HG03159 (cell line): ENCODE measurements at regions not wholly inside any gene's neighbourhood (a gene's known extent, or its start where the extent isn't known, plus 50 kb on each side); places are given as distances from the start of the nearest gene placed in this dataset.

Experiments
- ATAC-seq: cut with Tn5 transposase; IDR thresholded peaks from one replicate; pipeline ENCODE4 v1.9.1; 2021; ENCODE audit warnings: mild to moderate bottlenecking, moderate library complexity; ENCODE audit not compliant: unreplicated experiment

DNA sequence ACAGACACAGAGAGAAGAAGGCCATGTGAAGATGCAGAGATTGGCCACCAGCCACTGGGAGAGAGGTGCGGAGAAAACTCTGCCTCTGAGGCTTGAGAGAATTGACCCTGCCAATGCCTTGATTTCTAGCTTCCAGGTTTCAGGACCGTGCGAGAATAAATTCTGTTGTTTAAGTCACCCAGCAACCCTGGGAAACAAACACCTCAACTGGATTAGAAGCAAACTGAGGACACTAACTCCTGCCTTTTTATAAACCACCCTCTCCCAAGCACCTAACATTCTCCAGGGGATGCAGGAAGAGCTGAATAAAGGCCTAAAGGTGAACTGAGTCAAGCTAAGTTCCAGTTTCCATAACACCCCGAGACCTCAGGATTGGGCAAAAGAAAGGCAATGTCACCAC lies 136.1 kb downstream of the ANKRD60 start:
- ATAC-seq = no peak

DNA sequence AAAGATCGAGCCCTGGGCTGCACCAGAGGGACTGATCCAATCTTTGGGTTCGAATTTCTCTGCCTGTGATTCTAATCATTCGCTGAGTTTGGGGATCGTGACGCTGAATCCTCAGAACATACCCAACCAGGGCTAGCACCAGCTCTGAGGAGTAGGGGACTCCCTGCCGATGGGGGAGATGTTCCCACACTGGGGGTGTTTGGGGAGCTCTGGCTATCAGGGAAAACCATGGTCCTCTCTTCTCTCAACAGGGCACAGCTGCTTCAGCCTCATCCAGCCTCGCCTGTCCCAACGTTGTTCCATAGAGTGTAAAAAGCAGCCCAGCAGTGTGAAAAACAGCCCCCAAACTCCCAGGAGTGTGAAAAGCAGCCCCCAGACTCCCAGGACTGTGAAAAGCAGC lies 136.6 kb downstream of the ANKRD60 start:
- ATAC-seq = no peak

DNA sequence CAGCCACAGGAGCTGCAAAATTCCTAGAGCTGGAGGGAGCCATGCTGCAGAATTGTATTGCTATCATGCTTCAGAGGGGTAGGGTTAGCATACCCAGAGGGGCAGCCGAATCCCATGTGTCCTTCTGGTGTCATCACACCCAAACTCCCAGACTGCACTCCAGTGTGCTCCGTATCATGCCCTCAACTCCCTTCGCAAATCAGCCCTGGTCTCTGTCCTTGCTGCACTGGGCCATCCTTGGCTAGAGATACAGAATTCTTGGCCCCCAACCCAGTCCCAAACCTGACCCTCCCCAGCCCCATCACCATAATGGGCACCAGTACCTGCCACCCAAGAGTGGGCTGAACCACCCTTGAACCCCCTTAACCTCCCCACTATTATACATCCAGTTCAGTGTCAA lies 138.3 kb downstream of the ANKRD60 start:
- no peak for ATAC-seq

GRCh38 chr20:58088625-58089024 lies 139.8 kb downstream of the ANKRD60 start:
- ATAC-seq = no peak

DNA sequence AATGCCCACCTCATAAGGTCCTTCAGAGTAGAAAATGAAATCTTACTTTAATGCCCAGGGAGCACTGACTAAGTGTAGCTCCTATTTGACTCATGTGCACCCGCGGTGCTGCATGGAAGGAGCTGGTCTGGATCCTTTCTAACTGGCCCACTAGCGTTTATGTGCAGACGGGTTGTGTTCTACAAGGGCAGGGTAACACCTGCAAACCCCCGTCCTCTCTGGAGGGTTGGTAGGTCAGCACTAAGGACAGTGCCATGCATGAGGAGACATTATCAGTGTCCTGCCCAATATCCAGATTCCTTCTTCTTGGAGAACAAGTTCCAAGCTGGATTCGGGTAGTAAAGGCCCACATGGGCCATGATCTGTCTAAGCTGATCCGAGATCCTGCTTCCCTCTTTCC lies 140.3 kb downstream of the ANKRD60 start:
- ATAC-seq = no peak

DNA sequence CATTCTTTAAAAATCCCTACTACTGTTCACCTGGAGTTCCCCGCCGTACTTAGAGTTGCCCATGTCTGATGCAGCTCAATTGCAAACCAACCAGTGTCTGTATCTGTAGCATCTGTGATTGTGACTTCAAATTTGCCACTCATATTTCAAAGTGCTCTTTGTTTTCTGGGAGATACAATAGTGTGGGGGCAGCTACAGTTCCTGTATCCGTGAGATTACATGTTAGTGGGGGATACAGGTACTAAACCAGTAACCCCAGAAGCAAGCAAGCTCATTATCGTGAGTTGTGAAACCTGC lies 140.9 kb downstream of the ANKRD60 start:
- ATAC-seq = no peak

DNA sequence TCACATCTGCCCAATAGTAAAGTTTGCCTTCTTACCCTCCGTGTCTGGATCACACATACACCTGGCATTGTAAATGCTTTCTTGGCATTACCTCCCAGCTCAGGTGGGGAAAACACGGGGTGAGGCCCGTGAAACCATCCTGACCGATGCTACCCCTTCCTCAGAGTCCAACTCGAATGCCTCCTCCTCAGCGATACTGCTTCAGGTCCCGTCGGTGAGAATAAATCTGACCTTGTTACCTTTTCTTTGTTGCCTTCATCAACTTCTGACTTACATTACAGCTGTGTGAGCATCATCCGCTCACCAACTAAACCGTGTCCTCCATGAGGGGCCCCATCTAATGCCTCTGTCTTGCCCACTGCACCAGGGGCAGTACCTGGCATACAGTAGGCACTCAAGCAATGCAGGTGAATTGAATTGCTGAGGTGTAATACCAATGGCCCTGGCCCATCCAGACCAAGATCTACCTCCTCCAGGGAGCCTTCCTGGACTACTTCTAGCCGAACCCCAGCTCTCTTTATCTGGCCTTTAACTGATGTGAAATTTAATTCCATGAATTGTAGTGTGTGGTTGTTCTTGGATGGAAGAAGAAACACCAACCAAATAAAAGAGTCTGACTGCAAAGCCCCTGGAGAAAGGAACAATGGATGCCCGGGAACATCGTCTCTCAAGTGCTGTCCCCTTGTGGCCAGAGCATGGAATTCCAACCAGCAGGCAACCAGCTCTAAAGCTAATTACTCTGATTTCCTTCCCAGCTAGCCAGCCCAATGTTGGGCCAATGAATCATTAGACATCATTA lies 141.5 kb downstream of the ANKRD60 start:
- ATAC-seq = no peak

DNA sequence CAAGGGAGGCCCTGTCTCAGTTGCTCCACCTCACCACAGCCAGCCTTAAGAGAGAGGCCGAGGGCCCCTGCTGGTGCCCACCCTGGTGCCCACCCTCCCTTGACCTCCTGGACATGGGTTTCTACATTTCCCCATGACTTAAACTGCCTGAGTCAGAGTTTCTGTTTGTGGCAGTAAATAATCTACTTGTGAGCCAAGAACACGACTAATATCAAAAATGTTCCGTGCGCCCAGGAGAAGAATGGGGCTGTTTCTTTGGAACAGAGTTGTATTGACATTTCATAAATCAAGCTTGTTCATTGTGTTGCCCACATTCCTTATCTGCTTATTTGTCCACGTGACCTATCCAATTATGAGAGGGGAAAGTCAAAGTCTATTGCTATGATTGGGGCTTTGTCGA lies 143.5 kb downstream of the ANKRD60 start:
- ATAC-seq = no peak

GRCh38 chr20:58084566-58084965 lies 143.9 kb downstream of the ANKRD60 start:
- no peak for ATAC-seq

DNA sequence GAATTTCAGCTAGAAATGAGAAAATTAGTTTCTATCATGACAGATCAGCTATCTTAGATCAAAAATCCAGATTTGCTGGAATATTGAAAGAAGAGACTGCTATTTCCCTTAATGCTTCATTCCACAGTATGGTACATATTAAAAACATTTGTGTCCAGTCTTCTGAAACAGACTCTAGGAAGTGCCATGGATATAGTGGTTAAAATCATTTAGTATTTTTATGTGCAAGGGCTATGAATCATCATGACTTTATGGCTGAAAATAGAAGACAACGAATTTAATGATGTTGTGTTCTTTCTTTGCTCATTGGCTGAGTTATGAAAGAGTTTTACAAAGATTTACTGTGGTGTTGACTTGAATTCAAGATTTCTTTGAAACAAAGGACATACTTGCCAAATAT lies 146.6 kb downstream of the ANKRD60 start:
- ATAC-seq = no peak

DNA sequence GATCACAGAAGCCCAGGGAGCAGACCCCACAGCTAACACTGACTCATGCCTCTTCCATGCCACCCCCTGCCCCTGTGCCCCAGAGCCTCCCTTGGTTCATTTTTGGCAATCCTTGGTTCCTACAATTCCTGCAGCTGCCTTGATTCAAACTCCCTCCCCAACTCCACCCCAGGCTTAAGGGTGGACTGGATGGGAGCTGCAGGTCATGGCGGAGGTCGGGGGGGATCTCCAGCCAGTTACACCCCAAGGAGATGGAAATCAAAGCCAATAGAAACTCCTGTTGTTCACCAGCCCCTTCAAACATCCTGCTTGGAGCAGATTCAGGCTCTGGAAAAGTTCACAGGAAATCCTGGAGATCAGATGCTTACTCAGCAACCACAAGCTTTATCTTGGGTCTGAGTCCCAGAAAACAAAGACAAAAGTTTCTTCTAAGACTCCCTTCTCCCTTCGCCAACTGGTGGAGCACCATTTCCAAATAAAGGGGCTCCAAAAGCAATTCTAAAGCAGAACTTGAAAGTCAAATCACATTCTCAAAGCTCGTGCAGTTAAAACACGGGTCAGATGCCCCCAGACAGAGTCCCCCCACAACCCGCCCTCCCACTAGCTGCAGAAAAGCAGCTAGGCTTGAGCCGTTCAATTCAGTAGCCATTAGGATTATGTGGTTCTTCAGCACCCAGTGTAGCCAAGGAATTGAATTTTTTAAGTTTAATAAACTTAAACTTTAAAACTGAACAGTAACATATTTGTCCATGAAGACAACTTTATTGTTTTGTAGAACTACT lies 149.5 kb downstream of the ANKRD60 start:
- no peak for ATAC-seq

DNA sequence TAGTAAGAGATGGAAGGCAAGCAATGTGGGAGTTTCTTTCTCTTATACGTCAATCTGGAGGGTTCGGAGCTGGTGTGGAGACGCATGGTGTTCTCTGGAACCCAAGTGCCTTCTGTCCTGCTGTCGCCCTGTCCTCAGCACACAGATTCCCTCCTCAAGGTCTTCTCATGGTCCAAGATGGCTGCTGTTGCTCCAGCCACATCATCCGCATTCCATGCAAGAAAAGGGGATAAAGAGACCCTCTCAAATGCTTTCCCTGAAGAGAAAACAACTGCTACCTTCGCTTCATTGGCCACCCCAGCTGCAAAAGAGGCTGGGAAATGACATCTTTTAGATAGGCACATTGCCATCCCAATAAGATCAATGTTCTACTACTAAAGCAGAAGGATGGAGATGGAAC lies 151.2 kb downstream of the ANKRD60 start:
- no peak for ATAC-seq

DNA sequence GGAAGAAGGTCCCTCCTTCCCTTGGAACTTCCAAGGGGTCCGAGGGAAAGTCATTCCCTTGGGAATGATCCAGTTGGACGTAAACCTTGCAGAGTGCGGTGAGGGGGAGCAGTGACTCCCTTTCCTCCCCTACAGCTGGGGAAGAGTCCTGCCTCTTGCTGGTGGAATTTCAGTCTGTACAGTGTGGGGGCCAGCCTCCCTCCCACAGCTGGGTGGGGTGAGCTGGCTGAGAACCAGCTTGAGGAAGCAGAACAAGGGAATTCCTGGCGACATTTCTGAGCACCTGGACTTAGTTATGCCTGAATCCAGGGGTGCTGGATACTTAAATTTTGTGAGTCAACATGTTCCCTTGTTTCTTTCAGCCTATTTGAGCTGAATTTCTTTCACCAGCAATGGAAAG lies 152.0 kb downstream of the ANKRD60 start:
- ATAC-seq = no peak

- no peak for ATAC-seq
These were observed 152.7 kb downstream of the ANKRD60 start for GRCh38 chr20:58075586-58076345.

DNA sequence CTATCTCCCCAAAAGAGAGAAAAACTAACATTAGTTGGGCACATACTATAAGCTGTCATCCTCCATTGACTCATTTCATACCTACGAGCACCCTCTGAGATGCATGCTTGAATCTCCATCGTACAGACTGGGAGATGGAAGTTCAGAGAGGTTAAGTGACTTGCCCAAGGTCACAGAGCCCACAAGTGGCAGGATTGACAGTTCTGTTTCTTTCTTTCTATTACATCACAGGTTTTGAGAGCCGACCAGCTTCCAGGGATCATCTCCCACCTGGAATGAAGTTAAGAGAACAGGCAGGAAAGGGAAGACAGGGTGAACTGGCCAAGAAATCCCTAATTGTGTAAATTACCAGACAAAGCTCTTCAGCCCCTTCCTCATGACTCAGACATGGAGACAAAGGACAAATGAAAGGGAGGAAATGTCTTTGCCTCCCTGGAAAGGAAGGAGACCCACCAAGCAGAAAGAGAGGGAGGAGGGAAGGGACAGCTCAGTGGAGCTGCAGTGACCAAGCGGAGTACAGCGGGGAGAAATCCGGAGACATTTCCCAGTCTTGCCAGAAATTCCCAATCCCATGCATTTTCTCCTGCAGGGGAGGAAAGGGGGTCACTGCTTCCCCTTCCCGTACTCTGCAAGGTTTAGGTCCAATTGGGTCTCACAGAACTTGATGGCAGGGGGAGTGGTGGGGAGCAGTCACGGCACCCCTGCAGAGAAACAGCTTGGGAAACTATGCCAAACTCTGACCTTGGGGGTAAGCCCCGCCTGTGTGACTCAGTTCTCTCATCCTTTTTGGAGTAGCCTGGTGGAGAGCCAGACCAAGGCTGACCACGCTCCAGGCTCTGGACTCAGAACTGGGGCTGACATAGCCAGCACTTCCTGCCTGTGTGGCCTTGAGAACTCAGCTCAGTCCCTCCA lies 154.3 kb downstream of the ANKRD60 start:
- no peak for ATAC-seq

- no peak for ATAC-seq
These were observed 155.5 kb downstream of the ANKRD60 start for GRCh38 chr20:58072695-58073671.

DNA sequence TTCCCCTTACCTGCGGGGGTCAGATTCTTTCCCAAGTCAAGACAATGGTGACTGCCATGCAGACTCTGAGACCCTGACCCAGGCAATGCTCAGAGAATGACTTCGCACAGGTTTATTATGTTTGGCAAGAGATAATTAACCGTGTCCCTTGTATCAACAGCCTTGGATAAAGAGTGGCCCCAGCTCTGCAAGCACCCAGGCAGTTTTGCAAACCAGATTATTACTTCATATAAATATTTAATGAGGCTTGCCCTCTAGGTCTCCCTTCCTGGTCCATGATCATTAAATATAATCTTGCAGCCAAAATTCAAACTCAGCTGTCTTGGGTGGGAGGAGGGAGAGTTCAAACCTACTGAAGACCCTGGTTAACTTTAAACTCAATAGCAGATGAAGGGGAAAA lies 156.5 kb downstream of the ANKRD60 start:
- no peak for ATAC-seq

- no peak for ATAC-seq
These were observed 157.2 kb downstream of the ANKRD60 start for GRCh38 chr20:58071298-58071697.

- ATAC-seq = no peak
These were observed 157.7 kb downstream of the ANKRD60 start for GRCh38 chr20:58070664-58071196.
